Thoracic aorta (tissue), 2 donors: ENCODE measurements at regions not wholly inside any gene's neighbourhood (a gene's known extent, or its start where the extent isn't known, plus 50 kb on each side); places are given as distances from the start of the nearest gene placed in this dataset.

ENCODE experiments used
- ATAC-seq: fragments of 150-250 bp; one replicate; pipeline ENCODE4 v1.8.0; 2017; ENCODE audit warnings: low read depth; ENCODE audit not compliant: insufficient number of reproducible peaks, low FRiP score
- DNase-seq: peaks from one replicate; pipeline ENCODE4 v3.0.0-alpha.2; 2020; ENCODE audit warnings: low spot score
- H3K27ac ChIP-seq, 2 donors: fragments of 200-600 bp; sonication (generic); 1 replicate in 1 of 2; 2 replicates in 1 of 2; pipeline ENCODE4 v1.5.1; 2016; ENCODE audit warnings: mild to moderate bottlenecking in 2 of 2, moderate library complexity in 2 of 2
- H3K27me3 ChIP-seq: fragments of 200-600 bp; sonication (generic); replicated peaks from 2 replicates; pipeline ENCODE4 v1.6.0; 2016; ENCODE audit warnings: mild to moderate bottlenecking; ENCODE audit not compliant: insufficient read depth
- H3K36me3 ChIP-seq: fragments of 200-600 bp; sonication (generic); one replicate; pipeline ENCODE4 v1.5.1; 2016
- H3K4me1 ChIP-seq, 2 donors: fragments of 200-600 bp; sonication (generic); 1 replicate in 1 of 2; 2 replicates in 1 of 2; pipeline versions ENCODE4 v1.5.1 to v1.6.0; 2016; ENCODE audit warnings: low read depth in 2 of 2, mild to moderate bottlenecking in 1 of 2; ENCODE audit not compliant: control insufficient read depth in 1 of 2
- H3K4me3 ChIP-seq: fragments of 200-600 bp; sonication (generic); 2 replicates; pipeline ENCODE4 v1.5.1; 2016; ENCODE audit warnings: mild to moderate bottlenecking
- H3K9me3 ChIP-seq: fragments of 200-600 bp; sonication (generic); 2 replicates; pipeline ENCODE4 v1.5.1; 2016
- CTCF ChIP-seq: fragments of 200-600 bp; sonication (generic); IDR thresholded peaks from one replicate; pipeline ENCODE4 v1.5.1; 2019; ENCODE audit warnings: antibody characterized with exemption

GRCh38 chr2:228630786-228631185 lies 449.3 kb upstream of the SPHKAP start:
- TF ChIP-seq CTCF = no peak
- no peaks in the 10 kb centered on the region for H3K9me3 ChIP-seq
- no peaks in the 10 kb centered on the region for H3K4me1 ChIP-seq
- H3K27ac ChIP-seq = no peak overlapping the region
- H3K27me3 ChIP-seq = no peaks in the 10 kb centered on the region
- H3K36me3 ChIP-seq = no peaks in the 10 kb centered on the region
- no peak for ATAC-seq
- no peak overlapping the region for H3K4me3 ChIP-seq
- DNase-seq = no peak

GRCh38 chr2:228629251-228629650 lies 447.8 kb upstream of the SPHKAP start:
- no peak overlapping the region for H3K27ac ChIP-seq
- no peak for TF ChIP-seq CTCF
- no peaks in the 10 kb centered on the region for H3K9me3 ChIP-seq
- H3K4me3 ChIP-seq = no peak overlapping the region
- ATAC-seq (no peak), DNase-seq (no peak)
- no peaks in the 10 kb centered on the region for H3K4me1 ChIP-seq
- no peaks in the 10 kb centered on the region for H3K27me3 ChIP-seq
- no peaks in the 10 kb centered on the region for H3K36me3 ChIP-seq

GRCh38 chr2:228628682-228629081 lies 447.2 kb upstream of the SPHKAP start:
- no peak for TF ChIP-seq CTCF
- Histone ChIP-seq H3K27ac (no peak overlapping the region), H3K4me3 (no peak overlapping the region), H3K9me3 (no peaks in the 10 kb centered on the region), H3K36me3 (no peaks in the 10 kb centered on the region), H3K27me3 (no peaks in the 10 kb centered on the region), H3K4me1 (no peaks in the 10 kb centered on the region)
- DNase-seq = no peak
- no peak for ATAC-seq

- Histone ChIP-seq H3K4me3 (no peak overlapping the region), H3K27ac (no peak overlapping the region), H3K9me3 (no peaks in the 10 kb centered on the region), H3K36me3 (no peaks in the 10 kb centered on the region), H3K27me3 (no peaks in the 10 kb centered on the region), H3K4me1 (no peaks in the 10 kb centered on the region)
- ATAC-seq = no peak
- no peak for TF ChIP-seq CTCF
- no peak for DNase-seq
Measured at GRCh38 chr2:228627510-228627909, 446.0 kb upstream of the SPHKAP start.

- Histone ChIP-seq H3K4me1 (no peaks in the 10 kb centered on the region), H3K27me3 (no peaks in the 10 kb centered on the region), H3K4me3 (no peak overlapping the region), H3K36me3 (no peaks in the 10 kb centered on the region), H3K9me3 (no peaks in the 10 kb centered on the region), H3K27ac (no peak overlapping the region)
- DNase-seq = no peak
- no peak for TF ChIP-seq CTCF
- ATAC-seq = no peak
Measured at GRCh38 chr2:228625481-228625880, 444.0 kb upstream of the SPHKAP start.
